H9 (cell line): ENCODE measurements at regions not wholly inside any gene's neighbourhood (a gene's known extent, or its start where the extent isn't known, plus 50 kb on each side); places are given as distances from the start of the nearest gene placed in this dataset.

ENCODE experiments used
- DNase-seq: peaks from one replicate; pipeline ENCODE4 v3.0.0-alpha.2; 2017
- H2AFZ ChIP-seq: one replicate; pipeline ENCODE4 v1.6.1; 2013; ENCODE audit warnings: mild to moderate bottlenecking, low read length, control low read depth, moderate library complexity
- H2AK5ac ChIP-seq: 2 replicates; pipeline ENCODE4 v1.6.1; 2013; ENCODE audit warnings: low read length, control low read depth, mixed read lengths; ENCODE audit not compliant: insufficient read length
- H2BK120ac ChIP-seq: one replicate; pipeline ENCODE4 v1.6.1; 2013; ENCODE audit warnings: low read depth, mild to moderate bottlenecking, low read length, control low read depth, inconsistent platforms; ENCODE audit not compliant: poor library complexity, severe bottlenecking
- H2BK12ac ChIP-seq: 2 replicates; pipeline ENCODE4 v1.6.1; 2013; ENCODE audit warnings: low read length, control low read depth, mixed read lengths, low read depth; ENCODE audit not compliant: insufficient read length
- H2BK15ac ChIP-seq: 2 replicates; pipeline ENCODE4 v1.6.1; 2013; ENCODE audit warnings: low read depth, low read length, control low read depth
- H2BK20ac ChIP-seq: one replicate; pipeline ENCODE4 v1.6.1; 2013; ENCODE audit warnings: low read depth, mild to moderate bottlenecking, low read length, control low read depth, inconsistent platforms; ENCODE audit not compliant: poor library complexity, severe bottlenecking
- H2BK5ac ChIP-seq: 2 replicates; pipeline ENCODE4 v1.6.1; 2013; ENCODE audit warnings: low read length, control low read depth, mixed read lengths; ENCODE audit not compliant: insufficient read length
- H3K14ac ChIP-seq: 2 replicates; pipeline ENCODE4 v1.6.1; 2013; ENCODE audit warnings: low read length, control low read depth; ENCODE audit not compliant: insufficient read depth
- H3K18ac ChIP-seq: 2 replicates; pipeline ENCODE4 v1.6.1; 2013; ENCODE audit warnings: low read depth, mild to moderate bottlenecking, mixed read lengths, low read length, control low read depth; ENCODE audit not compliant: insufficient read length
- H3K23ac ChIP-seq: 2 replicates; pipeline ENCODE4 v1.6.1; 2013; ENCODE audit warnings: low read length, control low read depth, mixed read lengths, low read depth; ENCODE audit not compliant: insufficient read length
- H3K23me2 ChIP-seq: 2 replicates; pipeline ENCODE4 v1.6.1; 2013; ENCODE audit warnings: low read depth, mild to moderate bottlenecking, mixed read lengths, low read length, control low read depth; ENCODE audit not compliant: insufficient read length, poor library complexity, severe bottlenecking
- H3K27ac ChIP-seq: 2 replicates; pipeline ENCODE4 v1.5.1; 2013; ENCODE audit warnings: low read length, control low read depth, mixed read lengths, low read depth; ENCODE audit not compliant: insufficient read length
- H3K27me3 ChIP-seq: 2 replicates; pipeline ENCODE4 v1.6.1; 2013; ENCODE audit warnings: low read length, control low read depth, inconsistent platforms; ENCODE audit not compliant: insufficient read depth
- H3K4ac ChIP-seq: 2 replicates; pipeline ENCODE4 v1.6.1; 2013; ENCODE audit warnings: low read depth, mild to moderate bottlenecking, control low read depth, inconsistent platforms, low read length, moderate library complexity
- H3K4me1 ChIP-seq: 2 replicates; pipeline ENCODE4 v1.6.1; 2013; ENCODE audit warnings: low read length, control low read depth, inconsistent platforms; ENCODE audit not compliant: insufficient read depth
- H3K4me2 ChIP-seq: 2 replicates; pipeline ENCODE4 v1.6.1; 2013; ENCODE audit warnings: low read length, control low read depth, mixed read lengths; ENCODE audit not compliant: insufficient read length, insufficient read depth
- H3K56ac ChIP-seq: 2 replicates; pipeline ENCODE4 v1.6.1; 2013; ENCODE audit warnings: low read depth, mild to moderate bottlenecking, mixed read lengths, low read length, control low read depth; ENCODE audit not compliant: insufficient read length
- H3K79me1 ChIP-seq: 2 replicates; pipeline ENCODE4 v1.6.1; 2013; ENCODE audit warnings: low read depth, mild to moderate bottlenecking, moderate library complexity, low read length, control low read depth, inconsistent platforms; ENCODE audit not compliant: insufficient read depth, poor library complexity, severe bottlenecking
- H3K79me2 ChIP-seq: 2 replicates; pipeline ENCODE4 v1.6.1; 2013; ENCODE audit warnings: low read length, control low read depth, inconsistent platforms; ENCODE audit not compliant: insufficient read depth
- H3K9ac ChIP-seq: 2 replicates; pipeline ENCODE4 v1.6.1; 2013; ENCODE audit warnings: low read length, control low read depth, mixed read lengths; ENCODE audit not compliant: insufficient read length; ENCODE audit errors: extremely low read depth
- H3K9me3 ChIP-seq: one replicate; pipeline ENCODE4 v1.6.1; 2013; ENCODE audit warnings: low read depth, low read length, inconsistent platforms; ENCODE audit not compliant: control insufficient read depth
- H3T11ph ChIP-seq: one replicate; pipeline ENCODE4 v1.6.1; 2013; ENCODE audit warnings: mild to moderate bottlenecking, low read length, control low read depth, inconsistent platforms
- H4K20me1 ChIP-seq: one replicate; pipeline ENCODE4 v1.6.1; 2013; ENCODE audit not compliant: control insufficient read depth, insufficient read length, insufficient read depth
- H4K5ac ChIP-seq: 2 replicates; pipeline ENCODE4 v1.6.1; 2013; ENCODE audit warnings: low read depth, mild to moderate bottlenecking, mixed read lengths, low read length, control low read depth; ENCODE audit not compliant: insufficient read length
- H4K8ac ChIP-seq: replicated peaks from 2 replicates; pipeline ENCODE4 v1.6.1; 2013; ENCODE audit warnings: low read length, control low read depth, mixed read lengths, low read depth; ENCODE audit not compliant: insufficient read length
- H4K91ac ChIP-seq: 2 replicates; pipeline ENCODE4 v1.6.1; 2013; ENCODE audit warnings: low read depth, mild to moderate bottlenecking, moderate library complexity, mixed read lengths, low read length, control low read depth; ENCODE audit not compliant: insufficient read length
- H3K27ac Mint-ChIP-seq, 3 experiments: 2 replicates in 2 of 3; 3 replicates in 1 of 3; pipeline ENCODE4 v1.8.0; 2020 to 2021; ENCODE audit warnings: mixed read lengths in 3 of 3, mild to moderate bottlenecking in 1 of 3, moderate library complexity in 1 of 3
- H3K27me3 Mint-ChIP-seq: 2 replicates; pipeline ENCODE4 v1.8.0; 2021; ENCODE audit warnings: low read depth, mild to moderate bottlenecking, moderate library complexity, mixed read lengths
- H3K36me3 Mint-ChIP-seq, 3 experiments: 2 replicates in 2 of 3; 3 replicates in 1 of 3; pipeline ENCODE4 v1.8.0; 2020 to 2021; ENCODE audit warnings: low read depth in 3 of 3, mixed read lengths in 3 of 3; ENCODE audit not compliant: insufficient read depth in 1 of 3
- H3K4me1 Mint-ChIP-seq, 2 experiments: 2 replicates each; pipeline ENCODE4 v1.8.0; 2020; ENCODE audit warnings: mixed read lengths in 2 of 2
- H3K4me3 Mint-ChIP-seq, 2 experiments: 2 replicates in 1 of 2; 3 replicates in 1 of 2; pipeline ENCODE4 v1.8.0; 2020 to 2021; ENCODE audit warnings: mild to moderate bottlenecking in 2 of 2, mixed read lengths in 2 of 2, moderate library complexity in 1 of 2
- H3K9me3 Mint-ChIP-seq, 2 experiments: 2 replicates in 1 of 2; 3 replicates in 1 of 2; pipeline ENCODE4 v1.8.0; 2020; ENCODE audit warnings: mild to moderate bottlenecking in 2 of 2, mixed read lengths in 2 of 2, moderate library complexity in 1 of 2
- WGBS: extraction: QIAGEN DNeasy Blood & Tissue Kit; methylation state at CpG from one replicate; pipeline ENCODE4 v1.1.7; 2013; ENCODE audit warnings: missing lambda C conversion rate, low lambda C conversion rate, mixed read lengths; ENCODE audit not compliant: insufficient read length; ENCODE audit errors: extremely low coverage; 5-methylcytosine and 5-hydroxymethylcytosine counted together
- TF ChIP-seq, protein P1 (sequence below): fragments of 200-600 bp; sonication (generic); conservative IDR thresholded peaks from 3 replicates; pipeline ENCODE4 v1.8.0; 2021; ENCODE audit warnings: antibody characterized with exemption, mild to moderate bottlenecking

DNA sequence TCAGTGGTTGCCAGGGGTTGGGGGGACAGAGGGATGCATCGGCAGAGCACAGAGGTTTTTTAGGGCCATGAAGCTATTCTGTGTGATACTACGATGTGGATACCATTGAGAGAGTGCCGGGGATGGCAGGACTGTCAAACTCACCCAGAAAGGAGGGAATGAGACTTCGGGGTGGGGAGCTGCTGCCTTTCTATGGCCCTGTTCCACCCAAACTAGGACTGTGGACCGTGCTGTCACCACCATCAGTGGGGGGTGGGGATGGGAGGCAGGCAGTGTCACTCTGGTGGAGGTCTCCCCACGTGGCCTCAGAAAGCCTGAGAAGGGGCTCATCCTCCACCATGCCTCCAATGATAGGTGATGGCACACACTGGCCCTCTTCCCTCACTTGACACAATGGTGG, 146.2 kb downstream of the PTPN20 start:
- TF ChIP-seq, protein P1, sequence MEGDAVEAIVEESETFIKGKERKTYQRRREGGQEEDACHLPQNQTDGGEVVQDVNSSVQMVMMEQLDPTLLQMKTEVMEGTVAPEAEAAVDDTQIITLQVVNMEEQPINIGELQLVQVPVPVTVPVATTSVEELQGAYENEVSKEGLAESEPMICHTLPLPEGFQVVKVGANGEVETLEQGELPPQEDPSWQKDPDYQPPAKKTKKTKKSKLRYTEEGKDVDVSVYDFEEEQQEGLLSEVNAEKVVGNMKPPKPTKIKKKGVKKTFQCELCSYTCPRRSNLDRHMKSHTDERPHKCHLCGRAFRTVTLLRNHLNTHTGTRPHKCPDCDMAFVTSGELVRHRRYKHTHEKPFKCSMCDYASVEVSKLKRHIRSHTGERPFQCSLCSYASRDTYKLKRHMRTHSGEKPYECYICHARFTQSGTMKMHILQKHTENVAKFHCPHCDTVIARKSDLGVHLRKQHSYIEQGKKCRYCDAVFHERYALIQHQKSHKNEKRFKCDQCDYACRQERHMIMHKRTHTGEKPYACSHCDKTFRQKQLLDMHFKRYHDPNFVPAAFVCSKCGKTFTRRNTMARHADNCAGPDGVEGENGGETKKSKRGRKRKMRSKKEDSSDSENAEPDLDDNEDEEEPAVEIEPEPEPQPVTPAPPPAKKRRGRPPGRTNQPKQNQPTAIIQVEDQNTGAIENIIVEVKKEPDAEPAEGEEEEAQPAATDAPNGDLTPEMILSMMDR, result no peak
- Histone ChIP-seq H3K27ac (no peak overlapping the region), H2BK120ac (no peak overlapping the region), H3K23ac (no peak overlapping the region), H3K9ac (no peak overlapping the region), H3K4me1 (no peaks in the 10 kb centered on the region), H2BK15ac (no peak overlapping the region), H2AFZ (no peak overlapping the region), H3K18ac (no peak overlapping the region), H3T11ph (no peak overlapping the region), H3K14ac (no peak overlapping the region), H3K4me2 (no peak overlapping the region), H2BK5ac (no peak overlapping the region), H3K27me3 (no peaks in the 10 kb centered on the region), H4K91ac (no peak overlapping the region), H3K9me3 (no peaks in the 10 kb centered on the region), H4K20me1 (no peaks in the 10 kb centered on the region), H3K4ac (no peak overlapping the region), H3K79me1 (no peaks in the 10 kb centered on the region), H4K8ac (no peak overlapping the region), H3K23me2 (no peaks in the 10 kb centered on the region), H2BK12ac (no peak overlapping the region), H4K5ac (no peak overlapping the region), H2BK20ac (no peak overlapping the region), H3K79me2 (no peaks in the 10 kb centered on the region), H3K56ac (no peak overlapping the region), H2AK5ac (no peak overlapping the region)
- peaks cover 0 to 3% of the 10 kb centered on the region in 2 experiments; a peak in 1 of 5 replicates for H3K9me3 Mint-ChIP-seq
- no peak overlapping the region for H3K4me3 Mint-ChIP-seq
- no peak overlapping the region for H3K27ac Mint-ChIP-seq
- H3K27me3 Mint-ChIP-seq, result peaks cover 11% of the 10 kb centered on the region
- no peaks in the 10 kb centered on the region for H3K36me3 Mint-ChIP-seq
- no peaks in the 10 kb centered on the region for H3K4me1 Mint-ChIP-seq
- no peak for DNase-seq
- no CpG with 5 or more reads among the region's 6 CpGs for WGBS
